Stimulated activated CD4-positive, alpha-beta T cell treated with anti-CD3 and anti-CD28 coated beads, Interleukin-2, amount 100 ng/mL, for 24 hours (primary cell): ENCODE measurements at regions not wholly inside any gene's neighbourhood (a gene's known extent, or its start where the extent isn't known, plus 50 kb on each side); places are given as distances from the start of the nearest gene placed in this dataset.
"Not testable (repeated sequence)": the region's sequence is repeated elsewhere in the genome, so short reads cannot be mapped to it uniquely, and the experiment has no call there.

Source experiments
- DNase-seq, 2 donors: peaks; one replicate each; pipeline ENCODE4 v3.0.0-alpha.2; 2020

- no peak for DNase-seq
Measured at GRCh38 chr4:31877429-31877828, 1157.3 kb downstream of the PCDH7 start.

GRCh38 chr4:31880837-31881236, 1160.7 kb downstream of the PCDH7 start:
- not testable (repeated sequence) for DNase-seq

- DNase-seq, result no peak
Measured at GRCh38 chr4:31896349-31896748, 1176.2 kb downstream of the PCDH7 start.

- no peak for DNase-seq
Measured at GRCh38 chr4:31905363-31905762, 1185.2 kb downstream of the PCDH7 start.

- no peak for DNase-seq
Measured at GRCh38 chr4:31908261-31908660, 1188.1 kb downstream of the PCDH7 start.

GRCh38 chr4:31917334-31917733, 1197.2 kb downstream of the PCDH7 start:
- DNase-seq, result no peak

- no peak for DNase-seq
Measured at GRCh38 chr4:31918891-31919290, 1198.7 kb downstream of the PCDH7 start.

GRCh38 chr4:31923634-31924033, 1203.5 kb downstream of the PCDH7 start:
- DNase-seq, result no peak

- DNase-seq, result no peak
Measured at GRCh38 chr4:31929676-31930345, 1209.6 kb downstream of the PCDH7 start.

GRCh38 chr4:31946456-31946855, 1226.3 kb downstream of the PCDH7 start:
- DNase-seq, result no peak

GRCh38 chr4:31947101-31947500, 1226.9 kb downstream of the PCDH7 start:
- no peak for DNase-seq

GRCh38 chr4:31949045-31949444, 1228.9 kb downstream of the PCDH7 start:
- DNase-seq, result no peak

- no peak for DNase-seq
Measured at GRCh38 chr4:31955346-31955745, 1235.2 kb downstream of the PCDH7 start.

GRCh38 chr4:31959972-31960371, 1239.8 kb downstream of the PCDH7 start:
- DNase-seq, result no peak

- DNase-seq, result no peak
Measured at GRCh38 chr4:31964685-31965084, 1244.5 kb downstream of the PCDH7 start.

- DNase-seq, result no peak
Measured at GRCh38 chr4:31968842-31969241, 1248.7 kb downstream of the PCDH7 start.

GRCh38 chr4:31974490-31975002, 1254.4 kb downstream of the PCDH7 start:
- DNase-seq, result no peak

GRCh38 chr4:31979988-31980387, 1259.8 kb downstream of the PCDH7 start:
- no peak for DNase-seq

- DNase-seq, result no peak
Measured at GRCh38 chr4:31983246-31983645, 1263.1 kb downstream of the PCDH7 start.

- DNase-seq, result no peak
Measured at GRCh38 chr4:31983677-31984076, 1263.5 kb downstream of the PCDH7 start.

- no peak for DNase-seq
Measured at GRCh38 chr4:31984872-31985271, 1264.7 kb downstream of the PCDH7 start.

GRCh38 chr4:31995943-31996901, 1276.1 kb downstream of the PCDH7 start:
- no peak for DNase-seq

GRCh38 chr4:31998807-31999206, 1278.6 kb downstream of the PCDH7 start:
- no peak for DNase-seq

- DNase-seq, result no peak
Measured at GRCh38 chr4:31999848-32000247, 1279.7 kb downstream of the PCDH7 start.
